T-helper 1 cell treated with Interleukin-12 subunit alpha and Interleukin-12 subunit beta and Interleukin-4 antibody, amounts not matched to agents 30 ng/mL and 1 ng/mL, for 36 hours (primary cell): ENCODE measurements at regions not wholly inside any gene's neighbourhood (a gene's known extent, or its start where the extent isn't known, plus 50 kb on each side); places are given as distances from the start of the nearest gene placed in this dataset.

Source experiments
- intact Hi-C: fragments of 100-400 bp; cut with micrococcal nuclease; formaldehyde crosslinking; loops from one replicate; pipeline ENCODE4 v1.15.1; 2024

DNA sequence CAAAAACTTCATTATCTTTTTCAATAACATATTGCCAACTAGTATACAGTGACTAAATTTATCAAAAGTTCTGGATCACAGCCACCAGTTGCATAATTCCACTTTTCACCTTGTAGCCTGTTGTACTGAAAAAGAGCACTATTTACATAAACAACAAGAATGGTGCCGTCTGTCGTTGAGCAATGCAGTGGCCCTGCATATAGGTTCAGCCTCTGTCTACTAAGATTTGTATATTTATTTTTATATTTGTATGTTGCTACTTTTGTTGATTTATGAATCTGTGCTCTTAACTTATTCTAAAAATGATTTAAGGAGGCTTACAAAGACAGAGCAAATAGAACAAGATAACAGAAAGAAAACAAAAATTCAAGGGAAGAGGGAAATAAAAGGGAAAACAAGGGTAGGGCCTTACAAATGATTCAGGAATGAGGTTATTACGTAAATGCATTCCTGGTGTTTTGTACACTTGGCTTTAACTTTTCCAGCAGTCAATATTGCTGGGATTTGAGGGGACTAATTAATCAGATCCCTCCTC, 257.6 kb upstream of the STT3B start:
- intact Hi-C loops: no loop called here

DNA sequence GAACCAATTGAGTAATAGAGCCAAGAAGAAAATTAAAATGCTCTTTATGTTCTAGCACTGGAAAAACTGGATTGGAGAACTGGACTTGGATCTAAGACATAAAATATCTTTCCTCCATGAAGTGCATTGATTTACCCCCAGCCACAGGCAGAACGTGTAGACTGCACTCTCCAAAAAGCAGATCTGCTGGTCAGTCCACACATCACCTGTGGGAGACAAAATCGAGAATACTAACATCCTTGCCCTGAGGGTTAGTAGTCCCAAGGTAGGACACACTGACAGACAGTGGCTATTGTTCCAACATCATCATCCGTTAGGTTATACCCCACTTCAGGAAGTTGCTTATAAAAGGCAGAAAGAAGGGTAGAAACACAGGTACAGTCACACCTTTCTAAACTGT, 257.1 kb upstream of the STT3B start:
- intact Hi-C loops: no loop called here

DNA sequence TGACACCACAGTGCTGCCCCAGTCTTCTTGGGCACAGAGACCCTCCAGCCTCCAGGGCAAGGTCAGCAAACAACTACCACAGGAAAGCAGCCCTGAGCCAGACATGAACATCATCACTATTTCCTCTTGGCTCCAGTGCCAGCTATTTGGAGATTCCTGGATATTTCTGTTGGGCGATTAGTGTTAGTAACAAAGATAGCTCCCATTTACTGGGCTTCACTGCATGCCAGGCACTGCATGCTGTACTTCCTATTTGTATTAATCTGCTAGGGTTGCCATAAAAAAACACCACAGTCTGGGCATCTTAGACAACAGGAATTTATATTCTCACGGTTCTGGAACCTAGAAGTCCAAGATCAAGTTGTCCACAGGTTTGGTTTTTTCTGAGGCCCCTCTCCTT, 255.1 kb upstream of the STT3B start:
- intact Hi-C loops: no loop called here

DNA sequence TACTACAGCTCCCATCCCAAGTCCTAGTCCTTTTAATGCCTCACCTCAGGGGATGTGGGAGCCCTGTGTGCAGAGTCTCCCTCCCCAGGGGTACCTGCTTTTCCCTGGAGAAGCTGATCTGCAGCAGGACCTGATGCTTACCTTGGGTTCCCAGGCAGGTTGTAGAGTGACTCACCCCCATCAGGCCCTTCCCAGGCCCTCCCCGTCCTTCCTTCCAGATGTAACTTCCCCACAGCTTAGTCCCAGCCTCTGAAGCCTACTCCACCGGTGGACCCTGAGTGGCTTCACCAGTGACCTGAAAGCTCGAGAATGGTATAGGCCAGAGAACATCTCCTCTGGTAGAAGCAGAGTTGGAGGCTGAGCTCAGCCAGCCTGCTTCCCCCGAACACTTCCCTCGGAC, 254.2 kb upstream of the STT3B start:
- intact Hi-C loops: no loop called here

DNA sequence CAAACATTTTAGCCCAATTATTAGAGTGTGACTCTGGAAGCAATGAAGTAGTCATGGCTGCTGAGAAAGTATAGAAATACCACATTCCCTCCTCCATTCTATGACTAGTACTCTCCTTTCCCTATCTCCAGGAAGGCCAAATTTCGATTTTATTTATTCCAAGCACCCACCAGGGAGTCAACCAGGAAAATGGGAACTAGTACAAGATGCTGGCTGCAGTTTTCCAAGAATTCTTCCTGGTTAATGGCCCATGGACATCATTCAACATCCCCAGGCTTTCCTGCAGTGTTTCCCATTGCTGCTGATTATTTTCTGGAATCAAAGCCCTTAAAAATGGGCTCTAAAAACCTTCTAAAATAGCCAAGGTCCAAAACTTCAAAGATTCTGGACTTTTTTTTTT, 247.9 kb upstream of the STT3B start:
- intact Hi-C loops: loop anchor here (5.0 kb wide), 2 partner anchors 248 to 473 kb away; partner anchors contain the start of gene STT3B

DNA sequence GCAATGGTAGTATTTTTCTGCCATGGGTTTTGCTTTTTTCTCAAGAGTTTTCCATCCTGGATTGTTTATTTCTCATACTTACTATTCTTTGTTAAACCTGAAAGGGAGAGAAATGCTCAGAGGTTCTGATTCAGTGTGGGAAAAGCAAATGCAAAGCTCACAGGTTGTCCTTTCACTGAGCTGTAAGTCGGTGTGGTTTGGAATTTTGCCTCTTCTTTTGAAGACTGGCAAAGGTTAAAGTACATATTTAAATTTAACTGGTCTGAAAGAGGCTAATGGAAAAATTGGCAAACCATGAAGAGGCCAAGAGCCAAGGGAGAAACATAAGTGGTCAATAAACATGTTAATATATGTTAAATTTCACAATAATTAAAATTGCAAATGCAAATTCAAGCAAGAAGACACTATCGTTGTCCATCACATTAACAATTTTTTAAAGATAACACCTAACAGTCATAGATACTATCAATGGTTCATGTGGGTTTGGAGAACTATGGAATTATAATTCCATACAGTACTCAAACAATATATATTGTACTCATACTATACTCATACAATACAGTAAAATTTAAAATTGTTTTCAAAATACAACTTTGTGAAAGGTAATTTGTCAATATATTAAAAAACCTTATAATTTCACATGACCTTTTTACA, 246.8 kb upstream of the STT3B start:
- intact Hi-C loops: loop anchor here (5.0 kb wide), 2 partner anchors 246 to 471 kb away; partner anchors contain the start of gene STT3B

DNA sequence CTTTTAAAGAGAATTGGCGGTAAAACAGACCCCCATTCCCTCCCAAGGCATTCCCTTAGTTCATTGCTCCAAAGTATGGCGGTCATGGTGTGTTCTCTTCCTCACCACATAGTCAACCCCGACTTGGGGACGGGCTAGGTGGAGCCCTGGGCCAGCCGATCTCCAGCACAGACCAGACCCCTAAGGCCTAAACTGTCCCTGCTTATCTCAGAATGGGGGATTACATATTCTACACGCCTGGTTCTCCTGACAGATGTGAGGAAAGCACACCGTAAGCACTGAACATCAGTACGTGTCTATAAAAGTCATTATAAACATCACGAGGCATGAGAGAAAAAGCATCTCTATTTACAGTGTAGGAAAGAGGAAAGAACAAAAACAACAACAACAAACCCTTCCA, 244.5 kb upstream of the STT3B start:
- intact Hi-C loops: loop anchor here (1.0 to 5.0 kb wide), 4 partner anchors 37 to 469 kb away; partner anchors contain the start of gene STT3B

DNA sequence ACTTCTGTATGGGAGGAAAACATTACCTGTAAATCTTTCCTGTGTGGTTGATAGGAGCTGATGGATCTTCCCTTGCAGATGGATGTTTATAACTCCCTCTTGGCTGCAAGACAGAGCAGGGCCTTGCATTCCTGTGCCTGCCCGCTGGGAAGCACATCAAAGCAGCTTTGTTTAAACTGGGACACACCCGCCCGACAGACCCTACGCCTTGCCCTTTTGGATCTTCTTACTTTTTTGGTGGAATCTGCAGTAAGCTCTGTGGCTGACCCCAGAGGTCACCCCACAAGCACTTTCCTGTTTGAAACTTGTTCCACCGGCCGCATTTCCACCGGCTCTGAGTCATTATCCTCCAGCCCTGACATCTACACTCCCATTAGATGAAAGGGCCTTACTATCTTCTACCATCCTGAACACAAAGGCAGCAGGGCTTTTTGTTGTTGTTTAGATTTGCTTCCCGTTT, 244.1 kb upstream of the STT3B start:
- intact Hi-C loops: loop anchor here (1.0 to 5.0 kb wide), 4 partner anchors 38 to 469 kb away; partner anchors contain the start of gene STT3B

DNA sequence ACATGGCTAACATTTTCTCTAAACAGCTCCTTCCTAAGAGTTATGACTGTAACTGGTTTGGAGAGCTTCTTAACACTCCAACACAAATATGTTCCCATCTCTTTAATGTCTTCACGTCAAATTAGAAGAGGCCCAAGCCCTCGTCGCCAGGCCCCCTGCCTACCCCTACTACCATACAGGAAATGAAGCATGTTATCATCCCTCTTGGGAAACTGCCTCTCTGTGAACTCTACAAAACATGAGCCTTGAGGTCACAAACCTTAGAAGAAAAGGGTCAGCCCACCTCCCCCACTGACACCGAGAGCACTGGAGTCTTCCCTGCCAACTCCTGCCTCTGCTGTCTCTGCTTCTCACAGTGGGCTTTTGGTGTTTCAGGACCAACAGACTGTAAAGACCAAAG, 243.1 kb upstream of the STT3B start:
- intact Hi-C loops: loop anchor here (2.0 to 5.0 kb wide), 3 partner anchors 39 to 468 kb away; partner anchors contain the start of gene STT3B

DNA sequence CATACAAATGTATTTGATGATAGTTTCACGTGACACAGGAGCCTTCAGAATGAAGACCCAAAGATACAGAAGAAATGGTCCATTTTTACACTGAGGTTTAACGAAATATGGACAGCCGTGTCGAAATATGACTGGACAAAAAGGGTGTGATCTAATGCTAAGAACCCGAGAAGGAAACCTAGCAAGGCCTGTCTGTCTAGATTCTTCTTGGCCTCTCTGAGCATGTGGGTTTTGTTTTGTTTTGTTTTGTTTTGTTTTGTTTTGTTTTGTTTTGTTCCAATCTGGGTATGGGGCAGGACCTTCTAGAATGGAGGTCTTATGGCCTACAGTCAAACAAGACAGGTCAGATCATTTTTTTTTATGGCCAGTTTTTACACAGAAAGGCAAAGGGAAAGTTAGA, 242.7 kb upstream of the STT3B start:
- intact Hi-C loops: no loop called here

DNA sequence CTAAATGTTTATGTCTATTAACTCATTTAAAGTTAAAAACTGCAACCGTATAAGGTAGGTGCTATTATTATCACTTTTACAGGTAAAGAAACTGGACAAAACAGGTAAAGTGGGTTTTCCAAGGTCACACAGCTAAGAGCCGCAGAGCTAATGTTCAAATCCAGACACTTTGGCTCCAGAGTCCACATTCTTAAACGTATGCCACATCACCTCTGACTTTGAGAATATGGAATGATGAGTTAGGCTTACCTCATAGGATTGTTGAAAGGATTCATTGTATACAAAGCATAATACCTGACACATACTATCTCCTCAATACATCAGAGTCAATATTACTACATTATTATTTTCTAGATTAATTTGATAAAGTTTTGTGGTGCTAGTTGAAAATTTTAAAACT, 240.9 kb upstream of the STT3B start:
- intact Hi-C loops: no loop called here

DNA sequence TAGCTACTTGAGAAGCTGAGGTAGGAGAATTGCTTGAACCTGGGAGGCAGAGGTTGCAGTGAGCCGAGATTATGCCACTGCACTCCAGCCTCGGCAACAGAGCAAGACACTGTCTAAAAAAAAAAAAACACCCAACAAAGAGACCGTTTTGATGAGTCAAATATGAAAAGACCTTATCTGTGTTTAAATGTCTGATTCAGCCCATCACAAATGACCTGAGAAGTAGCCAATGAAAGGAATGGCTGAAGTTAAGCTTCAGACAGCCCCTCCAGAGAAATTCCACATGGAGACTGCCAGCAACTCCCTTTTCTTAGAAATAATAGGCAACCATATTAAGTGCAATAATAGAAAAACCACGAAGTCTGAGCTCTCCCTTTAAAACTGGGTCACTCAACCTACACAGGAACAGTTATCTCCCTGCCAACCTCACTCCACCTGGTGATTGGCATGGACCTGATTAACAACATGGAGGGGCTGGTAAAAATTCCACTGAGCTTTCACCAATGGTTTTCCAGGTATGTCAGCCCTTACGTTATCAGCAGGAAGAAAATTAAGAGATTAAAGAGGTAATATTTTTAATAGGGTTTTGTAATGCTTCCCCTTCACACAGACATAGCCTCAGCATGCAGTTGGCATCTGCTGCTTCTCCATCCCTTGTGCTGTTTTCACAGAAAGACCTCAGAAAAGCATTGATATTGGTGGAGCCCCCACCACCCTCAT, 238.1 kb upstream of the STT3B start:
- intact Hi-C loops: no loop called here

DNA sequence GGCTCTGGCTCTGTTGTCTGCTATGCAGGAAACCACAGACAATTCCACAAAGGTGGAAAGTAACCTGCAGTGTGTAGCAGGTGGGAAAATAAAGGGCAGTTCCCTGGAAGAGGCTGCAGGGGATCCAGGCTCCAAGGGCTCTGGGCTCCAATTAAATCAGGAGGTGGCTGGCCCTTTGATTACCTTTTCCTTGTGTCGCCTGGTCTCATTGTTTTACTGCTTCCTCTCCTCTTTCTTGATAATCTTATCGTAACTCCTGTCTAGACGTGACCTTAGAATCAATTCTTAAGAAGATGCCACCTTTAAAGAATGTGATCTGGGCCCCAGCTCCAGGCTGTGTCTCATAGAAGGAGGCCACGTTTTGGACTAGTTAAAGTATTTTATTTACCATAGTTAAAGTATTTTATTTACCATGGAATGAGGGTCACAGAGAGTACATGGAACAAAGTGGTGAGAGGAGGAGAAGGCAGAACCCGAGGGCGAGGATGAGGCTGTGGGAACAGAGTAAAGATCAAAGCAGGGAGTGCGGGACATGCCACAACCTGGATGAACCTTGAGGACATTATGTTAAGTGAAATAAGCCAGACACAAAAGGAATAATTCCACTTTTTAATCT, 237.5 kb upstream of the STT3B start:
- intact Hi-C loops: no loop called here

DNA sequence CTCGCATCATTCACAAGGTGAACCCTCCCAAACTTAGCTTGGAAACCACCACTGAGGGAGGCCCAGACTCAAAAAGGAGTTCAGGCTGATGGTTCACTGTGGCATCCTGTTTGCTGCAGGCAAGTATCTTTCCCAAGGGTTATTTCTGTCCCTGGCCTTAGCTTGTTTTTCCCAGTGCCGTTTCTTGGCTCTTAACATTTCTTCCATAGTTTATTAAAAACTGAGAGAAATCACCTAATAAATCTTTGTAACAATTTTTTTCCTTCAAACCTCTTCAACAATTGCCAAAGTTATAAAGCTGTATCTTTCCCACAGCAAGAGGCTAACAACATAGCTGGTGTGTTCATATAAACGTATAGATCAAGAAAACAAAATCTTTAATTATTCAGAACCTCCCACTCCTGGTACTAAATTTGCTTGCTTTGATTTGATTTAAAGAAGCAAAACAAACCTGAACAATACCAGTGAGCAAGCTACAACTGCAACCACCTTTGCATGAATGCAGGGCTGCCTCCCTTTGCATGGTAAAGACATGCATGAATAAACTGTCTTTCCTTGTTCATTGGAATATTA, 234.9 kb upstream of the STT3B start:
- intact Hi-C loops: no loop called here

DNA sequence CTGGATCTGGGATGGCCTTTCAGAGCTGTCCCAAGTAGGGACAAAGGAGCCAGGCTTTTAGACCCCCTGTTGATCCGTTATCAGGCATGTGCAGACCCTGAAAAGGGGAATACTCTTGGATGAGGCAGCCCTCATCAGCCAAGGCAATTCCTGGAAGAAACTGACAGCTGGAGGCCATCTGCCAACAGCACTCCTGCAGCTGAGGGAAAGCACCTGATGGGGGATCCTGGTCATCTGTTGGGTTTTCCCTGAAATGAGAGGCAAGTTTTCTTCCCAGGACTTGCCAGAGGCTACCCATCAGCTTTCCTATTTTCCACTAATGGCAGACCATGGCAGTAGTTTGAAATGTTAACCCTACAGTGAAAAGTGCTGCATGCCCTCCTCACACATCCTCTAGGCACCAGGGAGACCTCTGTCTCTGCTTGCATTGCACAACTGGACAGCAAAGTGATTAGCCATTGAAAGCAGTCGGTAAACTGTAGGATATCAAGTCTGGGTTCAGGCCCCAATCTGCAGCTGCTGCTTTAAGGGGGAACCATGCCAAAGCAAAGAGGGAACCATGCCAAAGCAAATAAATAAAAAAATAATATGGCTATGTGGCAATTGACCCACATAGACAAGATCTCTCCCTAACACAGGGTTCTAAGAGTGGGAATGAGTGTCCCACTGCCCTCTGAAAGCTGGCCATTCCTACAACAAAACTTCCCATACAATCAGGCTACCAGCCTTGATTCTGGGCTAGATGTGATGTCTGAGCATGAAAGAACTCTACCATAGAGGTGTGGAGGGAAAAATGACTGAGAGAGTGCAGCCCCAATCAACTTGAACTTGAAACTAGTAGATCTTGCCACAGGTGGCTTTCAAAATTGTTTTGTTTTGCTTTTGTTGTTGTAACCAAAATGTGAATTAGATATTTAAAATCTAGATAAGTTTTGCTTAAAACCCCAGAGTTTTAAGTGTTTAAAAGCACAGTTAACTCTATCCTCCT, 232.0 kb upstream of the STT3B start:
- intact Hi-C loops: no loop called here

DNA sequence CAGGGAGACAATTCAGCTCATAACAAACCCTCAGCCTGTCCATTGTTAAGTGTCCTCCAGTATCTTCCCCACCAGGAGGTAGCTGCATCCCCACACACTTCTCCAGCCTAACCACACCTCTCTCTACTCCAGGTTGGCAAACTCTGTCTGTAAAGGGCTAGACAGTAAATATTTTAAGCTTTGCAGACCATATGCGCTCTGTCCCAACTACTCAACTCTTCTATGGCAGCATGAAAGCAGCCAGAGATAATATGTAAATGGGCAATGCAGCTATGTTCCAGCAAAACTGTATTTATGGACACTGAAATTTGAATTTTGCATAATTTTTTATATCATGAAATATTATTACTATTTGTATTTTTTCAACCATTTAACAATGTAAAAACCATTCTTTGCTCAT, 230.4 kb upstream of the STT3B start:
- intact Hi-C loops: no loop called here

DNA sequence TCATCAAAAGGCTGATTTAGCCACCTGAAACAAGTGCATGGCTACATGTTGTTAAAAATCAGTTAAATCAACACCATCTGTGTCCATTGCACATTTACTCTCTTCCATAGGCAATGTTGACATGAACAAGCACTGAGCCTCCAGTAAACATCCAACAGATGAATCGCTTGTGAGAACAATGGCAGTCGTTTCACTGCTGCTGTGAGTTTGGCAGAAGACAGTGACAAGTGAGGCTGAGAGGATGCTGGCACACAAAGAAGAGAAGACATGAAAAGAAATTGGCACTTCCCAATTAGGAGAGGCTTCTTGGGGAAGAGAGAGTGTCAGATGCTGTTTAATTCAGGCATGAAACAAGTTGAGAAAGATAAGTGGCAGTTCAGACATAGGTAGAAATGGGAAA, 227.4 kb upstream of the STT3B start:
- intact Hi-C loops: no loop called here

DNA sequence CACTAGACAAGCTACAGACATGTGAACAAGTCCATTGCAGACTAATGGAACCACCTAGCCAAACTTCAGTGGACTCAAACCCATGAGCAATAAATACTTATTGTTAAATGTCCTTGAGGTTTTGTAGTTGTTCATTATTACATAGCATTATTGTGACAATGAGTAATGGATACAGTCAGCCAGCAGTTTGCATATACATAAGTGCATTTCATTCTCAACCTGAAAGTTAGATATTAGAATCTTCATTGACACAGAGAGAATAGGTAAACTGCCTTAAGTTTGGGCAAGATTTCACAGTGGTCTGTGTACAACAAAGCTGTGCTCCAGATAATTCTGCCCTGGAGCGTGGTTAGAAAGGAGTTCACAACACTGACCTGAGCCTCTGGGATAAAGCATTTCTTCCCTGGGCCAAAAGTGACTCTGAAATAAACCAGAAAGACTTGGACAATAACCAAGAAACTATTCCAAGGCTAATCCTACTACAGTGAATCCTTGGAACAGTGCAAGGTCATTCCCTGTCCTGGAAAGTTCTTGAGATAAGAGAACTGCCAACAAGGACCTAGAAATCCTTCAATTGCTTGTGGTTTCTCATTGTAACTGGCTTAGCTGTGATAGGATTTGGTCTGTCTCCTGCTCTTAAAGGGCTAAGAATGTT, 225.5 kb upstream of the STT3B start:
- intact Hi-C loops: no loop called here

DNA sequence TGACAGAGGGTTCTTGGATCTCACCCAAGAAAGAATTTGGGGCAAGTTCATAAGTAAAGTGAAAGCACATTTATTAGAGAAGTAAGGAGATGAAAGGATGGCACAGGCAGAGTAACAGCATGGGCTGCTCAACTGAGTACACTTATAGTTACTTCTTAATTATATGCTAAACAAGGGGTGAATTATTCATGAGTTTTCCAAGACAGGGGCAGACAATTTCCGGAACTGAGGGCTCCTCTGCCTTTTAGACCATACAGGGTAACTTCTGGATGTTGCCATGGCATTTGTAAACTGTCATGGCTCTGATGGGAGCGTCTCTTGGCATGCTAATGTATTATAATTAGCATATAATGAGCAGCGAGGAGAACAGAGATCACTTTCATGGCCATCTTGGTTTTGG, 221.2 kb upstream of the STT3B start:
- intact Hi-C loops: no loop called here

DNA sequence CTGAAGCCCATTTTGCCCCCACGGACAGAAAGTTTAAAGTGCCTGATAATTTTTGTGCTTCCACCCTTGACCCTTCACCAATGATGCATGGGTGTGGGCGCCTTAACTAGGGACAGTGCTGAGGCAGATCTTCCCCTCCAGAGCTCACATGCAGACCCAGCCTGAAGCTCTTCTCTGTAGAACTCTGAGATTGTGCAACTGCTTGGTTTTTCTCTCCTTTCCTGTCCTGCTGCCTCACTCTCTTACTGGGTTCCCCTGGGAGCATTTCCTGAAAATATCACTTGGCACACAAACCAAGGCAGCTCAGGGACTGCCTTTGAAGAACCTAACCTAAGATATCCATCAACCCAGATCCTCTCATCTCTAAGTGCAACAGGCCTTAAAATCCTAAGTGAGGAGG, 220.3 kb upstream of the STT3B start:
- intact Hi-C loops: no loop called here
